Esophagus muscularis mucosa (tissue), 4 donors: ENCODE measurements at regions not wholly inside any gene's neighbourhood (a gene's known extent, or its start where the extent isn't known, plus 50 kb on each side); places are given as distances from the start of the nearest gene placed in this dataset.

ENCODE experiments used
- DNase-seq: peaks from one replicate; pipeline ENCODE4 v3.0.0-alpha.2; 2017; ENCODE audit errors: extremely low spot score
- H3K27ac ChIP-seq, 4 donors: fragments of 200-600 bp; sonication (generic); replicated peaks in 1 of 4; 1 replicate in 3 of 4; 2 replicates in 1 of 4; pipeline ENCODE4 v1.5.1; 2016 to 2019; ENCODE audit warnings: mild to moderate bottlenecking in 1 of 4
- H3K27me3 ChIP-seq, 4 donors: fragments of 200-600 bp; sonication (generic); one replicate each; pipeline versions ENCODE4 v1.5.1 to v1.6.0; 2016 to 2019
- H3K36me3 ChIP-seq, 4 donors: fragments of 200-600 bp; sonication (generic); one replicate each; pipeline ENCODE4 v1.5.1; 2016 to 2019
- H3K4me1 ChIP-seq, 4 donors: fragments of 200-600 bp; sonication (generic); one replicate each; pipeline ENCODE4 v1.5.1; 2016 to 2019
- H3K4me3 ChIP-seq, 4 donors: fragments of 200-600 bp; sonication (generic); 1 replicate in 2 of 4; 2 replicates in 2 of 4; pipeline ENCODE4 v1.5.1; 2016 to 2019; ENCODE audit warnings: mild to moderate bottlenecking in 4 of 4, moderate library complexity in 1 of 4
- H3K9me3 ChIP-seq, 4 donors: fragments of 200-600 bp; sonication (generic); 1 replicate in 3 of 4; 2 replicates in 1 of 4; pipeline ENCODE4 v1.5.1; 2016 to 2019
- CTCF ChIP-seq, 3 experiments: fragments of 200-600 bp in 2 of 3; fragments of 450-650 bp in 1 of 3; sonication (generic) in 2 of 3; IDR thresholded peaks; one replicate each; pipeline ENCODE4 v1.5.1; 2017 to 2019; ENCODE audit warnings: antibody characterized with exemption in 3 of 3, mild to moderate bottlenecking in 2 of 3, moderate library complexity in 1 of 3
- EP300 ChIP-seq: sonication (generic); formaldehyde crosslinking; IDR thresholded peaks from one replicate; pipeline ENCODE4 v1.6.1; 2017; ENCODE audit warnings: antibody characterized with exemption
- POLR2A ChIP-seq: fragments of 450-650 bp; IDR thresholded peaks from one replicate; pipeline ENCODE4 v1.6.1; 2017; ENCODE audit warnings: antibody characterized with exemption, moderate library complexity, mild to moderate bottlenecking, low read depth
- POLR2AphosphoS5 ChIP-seq, 2 donors: sonication (generic); formaldehyde crosslinking; IDR thresholded peaks; one replicate each; pipeline ENCODE4 v1.6.1; 2017; ENCODE audit warnings: antibody characterized with exemption in 2 of 2
- WGBS: methylation state at CpG from one replicate; pipeline ENCODE4 v1.1.5; 2018; 5-methylcytosine and 5-hydroxymethylcytosine counted together
- intact Hi-C: fragments of 100-400 bp; cut with DNase I; formaldehyde crosslinking; loops from one replicate; pipeline ENCODE4 v1.15.1; 2023

- intact Hi-C loops: no loop called here
- Histone ChIP-seq H3K36me3 (no peaks in the 10 kb centered on the region), H3K9me3 (peaks cover 0 to 13% (median 7%) of the 10 kb centered on the region in 4 donors), H3K4me3 (no peak overlapping the region), H3K27ac (no peak overlapping the region), H3K27me3 (no peaks in the 10 kb centered on the region), H3K4me1 (no peaks in the 10 kb centered on the region)
- no peak for TF ChIP-seq POLR2A
- TF ChIP-seq POLR2AphosphoS5 (IDR thresholded peaks at IDR 0.05): no peak
- TF ChIP-seq CTCF (IDR thresholded peaks at IDR 0.05): no peak
- no peak for TF ChIP-seq EP300
- WGBS: 86% methylated on average over 4 of the region's 4 CpGs
- no peak for DNase-seq
Measured at GRCh38 chr4:4808086-4808485, 51.4 kb upstream of the MSX1 start.

- Histone ChIP-seq H3K27me3 (no peaks in the 10 kb centered on the region), H3K36me3 (no peaks in the 10 kb centered on the region), H3K4me1 (no peaks in the 10 kb centered on the region), H3K27ac (no peak overlapping the region), H3K4me3 (no peak overlapping the region), H3K9me3 (peaks cover 0 to 13% (median 7%) of the 10 kb centered on the region in 4 donors)
- WGBS: 47% methylated on average over 8 of the region's 8 CpGs
- no peak for TF ChIP-seq CTCF (IDR thresholded peaks at IDR 0.05)
- no peak for TF ChIP-seq POLR2A
- TF ChIP-seq EP300: no peak
- TF ChIP-seq POLR2AphosphoS5 (IDR thresholded peaks at IDR 0.05): no peak
- intact Hi-C loops: no loop called here
- DNase-seq: no peak
Measured at GRCh38 chr4:4805887-4806286, 53.6 kb upstream of the MSX1 start.

- DNase-seq: no peak
- Histone ChIP-seq H3K27me3 (no peaks in the 10 kb centered on the region), H3K27ac (no peak overlapping the region), H3K36me3 (no peaks in the 10 kb centered on the region), H3K4me3 (no peak overlapping the region), H3K4me1 (no peaks in the 10 kb centered on the region), H3K9me3 (peaks cover 0 to 4% (median under 1%) of the 10 kb centered on the region in 4 donors)
- intact Hi-C loops: no loop called here
- no peak for TF ChIP-seq CTCF (IDR thresholded peaks at IDR 0.05)
- no peak for TF ChIP-seq POLR2A
- TF ChIP-seq EP300: no peak
- TF ChIP-seq POLR2AphosphoS5 (IDR thresholded peaks at IDR 0.05): no peak
- 86% methylated on average over 2 of the region's 2 CpGs for WGBS
Measured at GRCh38 chr4:4803912-4804296, 55.6 kb upstream of the MSX1 start.

GRCh38 chr4:4803216-4803911 lies 56.1 kb upstream of the MSX1 start:
- Histone ChIP-seq H3K27me3 (no peaks in the 10 kb centered on the region), H3K4me1 (no peaks in the 10 kb centered on the region), H3K4me3 (no peak overlapping the region), H3K9me3 (no peaks in the 10 kb centered on the region), H3K27ac (no peak overlapping the region), H3K36me3 (no peaks in the 10 kb centered on the region)
- DNase-seq: no peak
- 52% methylated on average over 5 of the region's 5 CpGs for WGBS
- no peak for TF ChIP-seq POLR2A
- no peak for TF ChIP-seq EP300
- TF ChIP-seq CTCF (IDR thresholded peaks at IDR 0.05): no peak
- no peak for TF ChIP-seq POLR2AphosphoS5 (IDR thresholded peaks at IDR 0.05)
- intact Hi-C loops: no loop called here
